ENCODE measurements at regions not wholly inside any gene's neighbourhood (a gene's known extent, or its start where the extent isn't known, plus 50 kb on each side); places are given as distances from the start of the nearest gene placed in this dataset.

- Histone ChIP-seq H3K27me3 (ENCODE audit: control insufficient read depth, insufficient read depth, low read length) (peaks cover 1% of the 10 kb centered on the region), H3K36me3 (ENCODE audit: control insufficient read depth, insufficient read depth, low read length) (no peaks in the 10 kb centered on the region), H3K4me3 (ENCODE audit: low read depth, low read length) (no peak overlapping the region)
- no peak for DNase-seq (ENCODE audit: low read depth)
- TF ChIP-seq CTCF (IDR thresholded peaks at IDR 0.05; ENCODE audit: insufficient read depth, low read length, poor library complexity, severe bottlenecking): no peak
These were observed 102.3 kb downstream of the BCOR start for GRCh38 chrX:39995457-39995856.

GRCh38 chrX:39996536-39996935, 101.2 kb downstream of the BCOR start:
- Histone ChIP-seq H3K36me3 (ENCODE audit: control insufficient read depth, insufficient read depth, low read length) (no peaks in the 10 kb centered on the region), H3K4me3 (ENCODE audit: low read depth, low read length) (no peak overlapping the region), H3K27me3 (ENCODE audit: control insufficient read depth, insufficient read depth, low read length) (no peaks in the 10 kb centered on the region)
- DNase-seq (ENCODE audit: low read depth): peak; percentile 28
- no peak for TF ChIP-seq CTCF (IDR thresholded peaks at IDR 0.05; ENCODE audit: insufficient read depth, low read length, poor library complexity, severe bottlenecking)

- H3K4me3 ChIP-seq (ENCODE audit: low read depth, low read length): no peak overlapping the region
- DNase-seq (ENCODE audit: low read depth): no peak
- TF ChIP-seq CTCF (IDR thresholded peaks at IDR 0.05; ENCODE audit: insufficient read depth, low read length, poor library complexity, severe bottlenecking): no peak
- no peaks in the 10 kb centered on the region for H3K36me3 ChIP-seq (ENCODE audit: control insufficient read depth, insufficient read depth, low read length)
- peaks cover 2% of the 10 kb centered on the region for H3K27me3 ChIP-seq (ENCODE audit: control insufficient read depth, insufficient read depth, low read length)
These were observed 98.9 kb downstream of the BCOR start for GRCh38 chrX:39998636-39999406.
